Right forelimb (tissue), 1 donor: ENCODE measurements at regions not wholly inside any gene's neighbourhood (a gene's known extent, or its start where the extent isn't known, plus 50 kb on each side); places are given as distances from the start of the nearest gene placed in this dataset.
"Not testable (repeated sequence)": the region's sequence is repeated elsewhere in the genome, so short reads cannot be mapped to it uniquely, and the experiment has no call there.

Experiments used
- DNase-seq: peaks from one replicate; pipeline ENCODE4 v3.0.0-alpha.2; 2018

DNA sequence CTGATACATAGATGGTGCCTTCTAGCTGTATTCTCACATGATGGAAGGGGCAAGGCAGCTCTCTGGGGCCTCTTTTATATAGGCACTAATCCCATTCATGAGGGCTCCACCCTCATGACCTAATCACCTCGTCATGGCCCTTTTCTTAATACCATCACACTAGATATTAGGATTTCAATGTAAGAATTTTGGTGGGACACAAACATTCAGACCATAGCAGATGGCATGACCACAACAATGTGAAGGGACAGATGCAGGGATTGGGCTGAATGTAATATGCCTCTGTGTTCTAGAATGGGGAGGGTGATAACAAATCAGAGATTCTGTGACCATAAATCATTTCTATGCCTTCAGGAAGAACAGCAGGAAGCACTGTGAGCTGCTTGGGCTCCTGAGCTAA, 145.8 kb downstream of the LCA5 start:
- DNase-seq: no peak

DNA sequence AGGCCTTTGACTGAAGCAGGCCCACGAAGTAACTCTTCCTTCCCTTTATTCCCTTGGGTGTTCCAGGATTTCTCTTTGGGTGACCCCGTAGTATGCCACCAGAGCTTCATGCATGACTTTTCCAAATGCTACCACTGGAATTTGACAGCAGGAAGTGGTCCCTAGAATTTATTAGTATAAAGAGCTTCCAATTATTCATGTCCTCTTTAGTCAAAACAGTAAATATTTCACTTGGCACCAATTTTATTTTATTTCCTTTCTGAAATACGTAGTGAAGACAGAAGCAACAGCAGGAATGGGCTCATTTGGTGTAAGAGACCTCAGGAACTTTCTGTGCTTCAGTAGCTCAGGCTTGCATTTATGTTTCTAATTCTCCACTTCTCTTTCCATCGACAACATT, 151.3 kb downstream of the LCA5 start:
- DNase-seq: no peak

DNA sequence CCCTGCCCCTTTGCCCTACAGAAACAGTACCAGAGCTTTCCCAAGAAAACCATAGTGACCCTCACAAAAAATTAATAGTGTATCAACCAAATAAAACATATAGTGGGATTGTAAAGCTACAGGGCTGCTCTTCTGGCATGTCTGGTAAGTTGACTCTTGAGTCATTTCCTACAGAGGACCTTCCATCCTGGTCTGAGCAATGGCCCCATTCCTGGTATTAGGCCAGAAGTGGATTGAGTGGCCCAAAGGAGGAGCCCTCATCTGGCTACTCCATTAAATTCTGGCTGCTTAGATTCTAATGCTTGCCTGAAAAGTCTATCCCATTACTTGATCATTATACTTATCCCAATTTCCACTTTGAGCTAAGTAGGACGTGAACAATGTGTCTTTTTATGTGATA, 150.9 kb upstream of the HMGN3 start:
- no peak for DNase-seq

DNA sequence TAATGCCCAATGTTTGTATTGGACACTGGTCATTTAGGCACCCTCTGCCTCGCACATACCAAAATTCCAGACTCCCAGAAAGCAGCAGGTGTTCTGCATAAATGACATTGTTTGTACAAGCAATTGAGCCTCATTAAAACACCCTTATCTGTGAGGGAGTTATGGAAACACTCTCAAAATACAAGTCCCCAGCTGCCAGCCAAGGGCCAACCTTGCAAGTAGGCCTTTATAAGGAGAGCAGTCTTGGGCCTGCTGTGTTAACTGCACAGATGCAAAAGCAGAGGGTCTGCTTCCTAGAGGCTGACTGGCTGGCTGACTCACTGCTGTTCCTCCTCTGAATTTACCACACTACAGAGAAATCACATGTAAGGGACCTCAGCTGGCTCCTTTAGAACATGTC, 150.4 kb upstream of the HMGN3 start:
- no peak for DNase-seq

DNA sequence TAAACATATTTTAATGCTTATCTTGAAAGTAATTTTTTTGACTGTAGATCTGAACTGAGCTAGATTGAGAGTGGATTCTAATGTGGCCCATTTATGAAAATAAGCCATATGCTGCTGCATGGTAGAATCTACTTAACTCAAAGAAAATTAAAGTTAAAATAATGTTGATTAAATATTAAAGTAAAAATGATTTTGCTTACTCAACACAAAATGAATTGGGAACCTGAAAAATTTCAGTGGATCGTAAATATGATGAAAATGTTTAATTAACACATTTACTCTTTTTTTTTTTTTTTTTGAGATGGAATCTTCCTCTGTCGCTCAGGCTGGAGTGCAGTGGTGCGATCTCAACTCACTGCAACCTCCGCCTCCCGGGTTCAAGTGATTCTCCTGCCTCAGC, 144.5 kb upstream of the HMGN3 start:
- DNase-seq: no peak

DNA sequence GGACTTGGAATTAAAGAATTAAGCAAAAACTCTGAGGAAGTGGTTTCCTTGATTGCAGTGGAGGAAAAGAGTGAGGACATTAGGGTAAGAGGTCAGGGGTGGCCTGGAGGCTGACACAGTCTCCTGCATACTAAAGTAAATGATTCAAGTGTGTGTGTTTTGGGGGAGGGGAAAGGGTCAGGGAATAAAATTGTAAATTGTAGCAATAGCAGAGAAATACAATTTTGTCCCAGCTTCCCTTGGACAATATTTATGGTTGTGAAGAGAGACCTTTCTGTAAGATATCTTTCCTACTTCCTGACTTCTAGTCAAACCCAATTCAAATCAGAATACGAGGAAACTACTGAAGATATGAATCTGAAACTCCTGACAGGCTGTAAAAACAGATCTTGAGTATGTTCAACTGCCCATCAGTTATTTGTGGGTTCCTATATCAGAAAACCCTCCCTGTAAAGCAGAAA, 143.4 kb upstream of the HMGN3 start:
- DNase-seq: no peak

DNA sequence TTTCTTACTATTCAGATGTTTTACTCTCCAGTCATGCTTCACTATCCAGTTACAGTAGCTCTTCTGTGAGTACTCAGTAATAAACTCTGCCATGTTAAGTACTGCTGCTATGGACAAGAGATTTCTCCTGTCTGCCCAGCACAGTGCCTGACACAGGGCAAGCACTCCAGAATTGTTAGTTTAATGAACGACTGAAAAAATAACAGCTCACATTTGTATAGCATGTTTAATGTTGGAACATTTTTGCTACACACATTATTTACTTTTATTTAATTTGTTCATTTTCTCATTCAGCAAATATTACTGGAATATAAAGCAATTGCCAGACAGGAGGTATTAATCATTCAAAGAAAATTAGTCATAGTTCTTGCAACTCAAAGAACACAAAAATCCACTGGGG, 142.6 kb upstream of the HMGN3 start:
- no peak for DNase-seq

DNA sequence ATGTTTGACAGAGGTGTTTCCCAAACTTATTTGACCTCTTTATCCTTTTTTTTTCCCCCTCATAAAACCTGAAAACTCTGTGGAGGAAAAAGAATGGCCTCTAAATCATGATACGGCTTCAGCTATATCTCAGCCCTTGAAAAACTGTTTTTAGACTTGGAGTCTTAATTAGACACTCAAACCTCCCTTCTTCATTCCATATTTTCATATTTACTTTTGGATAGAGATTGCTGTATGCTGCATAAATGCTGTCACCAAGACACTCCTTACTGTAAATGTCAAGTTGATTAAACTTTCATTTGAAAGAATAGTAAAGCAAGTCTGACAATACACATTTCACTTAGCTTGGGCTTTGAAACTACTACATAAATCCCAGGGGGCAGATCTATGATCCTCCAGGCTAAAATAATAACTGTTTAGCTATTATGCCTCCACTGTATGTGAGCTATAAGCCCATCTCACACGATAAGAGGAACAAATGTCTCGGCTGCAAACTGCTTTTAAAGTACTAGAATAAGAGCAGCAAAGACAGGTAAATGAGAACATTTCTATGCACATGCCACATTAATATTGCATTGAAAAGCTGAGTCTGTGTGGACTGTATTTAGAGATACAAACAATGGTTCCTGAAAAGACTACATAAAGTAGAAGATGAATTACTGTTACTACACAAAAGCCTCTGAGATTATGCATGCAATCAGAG, 141.3 kb upstream of the HMGN3 start:
- no peak for DNase-seq

DNA sequence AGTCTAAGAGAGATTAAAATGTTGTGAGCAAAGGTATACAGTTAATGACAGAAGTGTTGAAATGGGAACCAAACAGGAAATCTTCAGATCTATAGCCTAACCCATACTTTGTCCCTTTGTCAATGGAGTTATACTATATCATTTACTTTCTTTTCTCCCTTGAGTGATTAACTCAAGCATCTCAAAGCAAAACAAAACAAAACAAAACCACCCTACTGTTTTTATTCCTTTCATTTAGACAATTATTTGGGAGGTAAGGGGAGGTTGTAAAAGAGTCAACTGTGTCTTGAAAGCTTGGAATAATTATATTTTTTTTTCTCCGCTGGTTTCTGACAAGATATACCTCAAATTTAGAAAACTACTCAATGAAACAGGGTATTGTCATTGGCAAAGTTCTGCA, 139.8 kb upstream of the HMGN3 start:
- no peak for DNase-seq

DNA sequence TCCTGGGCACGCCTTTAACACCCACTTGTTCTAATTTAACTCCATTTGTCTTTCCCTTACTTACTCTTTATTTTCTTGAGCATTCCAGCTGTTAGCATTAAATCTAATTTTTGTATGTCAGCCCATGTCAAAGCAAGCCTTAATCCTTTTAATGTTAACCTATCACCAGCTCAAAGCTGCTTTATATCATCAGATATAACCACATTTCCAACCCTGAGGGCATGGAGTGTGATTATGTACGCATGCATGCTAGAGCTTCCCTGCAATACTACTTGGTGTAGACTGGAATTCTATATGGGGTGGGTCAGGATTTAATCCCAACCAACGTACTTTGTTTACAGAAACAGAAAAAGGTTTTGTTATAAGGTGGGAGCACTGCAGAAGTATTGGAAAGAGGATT, 139.4 kb upstream of the HMGN3 start:
- DNase-seq: no peak

DNA sequence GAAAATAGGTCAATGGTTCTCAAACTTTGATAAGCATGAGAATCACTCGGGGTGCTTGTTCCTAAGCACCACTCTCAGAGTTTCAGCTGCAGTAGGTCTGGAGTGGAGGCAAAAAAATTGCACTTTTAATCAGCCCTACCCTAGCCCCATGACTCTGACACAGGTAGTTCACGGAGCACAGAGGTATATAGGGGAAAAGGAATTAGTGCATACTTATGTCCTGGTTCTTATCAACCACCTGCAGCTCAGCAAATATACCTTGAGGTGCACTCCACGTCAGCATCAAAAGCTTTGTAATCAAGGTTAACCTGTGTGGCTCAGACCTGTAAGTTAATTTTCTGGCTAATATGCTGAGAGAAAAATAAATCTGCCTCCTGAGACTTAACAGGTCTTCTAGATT, 138.8 kb upstream of the HMGN3 start:
- DNase-seq: no peak

DNA sequence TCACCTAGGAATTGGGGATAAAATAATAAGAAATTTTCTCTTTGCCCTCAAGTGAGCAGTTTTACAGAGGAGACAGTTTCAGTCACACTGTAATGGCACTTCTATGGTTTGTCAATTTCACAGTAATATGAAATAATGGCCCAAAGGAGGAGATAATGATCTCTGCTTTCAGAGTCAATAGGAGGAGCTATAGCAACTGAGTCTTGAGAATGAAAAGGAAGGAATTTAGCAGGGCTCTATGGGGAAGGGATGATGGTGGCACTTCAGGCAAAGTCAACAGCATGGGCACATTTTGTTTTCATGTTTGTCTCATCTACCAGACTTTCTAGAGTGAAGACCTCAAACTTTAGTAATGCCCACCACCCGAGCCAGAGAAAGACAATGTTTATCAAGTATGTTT, 138.3 kb upstream of the HMGN3 start:
- no peak for DNase-seq

DNA sequence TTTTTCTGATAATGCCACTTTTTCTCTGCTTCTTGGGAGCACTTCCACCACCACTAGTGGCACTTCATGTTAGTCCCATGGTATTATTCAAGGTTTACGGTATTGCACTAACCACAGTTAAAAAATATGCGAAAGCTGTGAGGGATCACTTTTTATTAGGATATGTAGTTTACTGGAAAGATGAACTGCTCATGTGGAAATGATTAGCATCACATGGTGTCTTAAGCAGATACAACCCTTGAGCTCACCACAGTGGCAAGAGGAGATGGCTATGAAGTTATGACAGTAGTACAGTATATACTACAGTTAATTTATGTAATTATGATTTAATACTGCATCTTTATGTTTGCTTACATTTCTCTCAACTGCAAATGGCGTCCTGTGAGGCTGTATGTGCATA, 134.5 kb upstream of the HMGN3 start:
- DNase-seq: no peak

DNA sequence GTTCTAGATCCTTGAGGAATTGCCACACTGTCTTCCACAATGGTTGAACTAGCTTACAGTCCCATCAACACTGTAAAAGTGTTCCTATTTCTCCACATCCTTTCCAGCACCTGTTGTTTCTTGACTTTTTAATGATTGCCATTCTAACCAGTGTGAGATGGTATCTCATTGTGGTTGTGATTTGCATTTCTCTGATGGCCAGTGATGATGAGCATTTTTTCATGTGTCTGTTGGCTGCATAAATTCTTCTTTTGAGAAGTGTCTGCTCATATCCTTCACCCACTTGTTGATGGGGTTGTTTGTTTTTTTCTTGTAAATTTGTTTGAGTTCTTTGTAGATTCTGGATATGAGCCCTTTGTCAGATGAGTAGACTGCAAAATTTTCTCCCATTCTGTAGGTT, 129.0 kb upstream of the HMGN3 start:
- DNase-seq: not testable (repeated sequence)

DNA sequence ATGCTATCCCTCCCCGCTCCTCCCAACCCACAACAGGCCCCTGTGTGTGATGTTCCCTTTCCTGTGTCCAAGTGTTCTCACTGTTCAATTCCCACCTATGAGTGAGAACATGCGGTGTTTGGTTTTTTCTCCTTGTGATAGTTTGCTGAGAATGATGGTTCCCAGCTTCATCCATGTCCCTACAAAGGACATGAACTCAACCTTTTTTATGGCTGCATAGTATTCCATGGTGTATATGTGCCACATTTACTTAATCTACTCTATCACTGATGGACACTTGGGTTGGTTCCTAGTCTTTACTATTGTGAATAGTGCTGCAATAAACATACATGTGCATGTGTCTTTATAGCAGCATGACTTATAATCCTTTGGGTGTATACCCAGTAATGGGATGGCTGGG, 126.6 kb upstream of the HMGN3 start:
- not testable (repeated sequence) for DNase-seq

DNA sequence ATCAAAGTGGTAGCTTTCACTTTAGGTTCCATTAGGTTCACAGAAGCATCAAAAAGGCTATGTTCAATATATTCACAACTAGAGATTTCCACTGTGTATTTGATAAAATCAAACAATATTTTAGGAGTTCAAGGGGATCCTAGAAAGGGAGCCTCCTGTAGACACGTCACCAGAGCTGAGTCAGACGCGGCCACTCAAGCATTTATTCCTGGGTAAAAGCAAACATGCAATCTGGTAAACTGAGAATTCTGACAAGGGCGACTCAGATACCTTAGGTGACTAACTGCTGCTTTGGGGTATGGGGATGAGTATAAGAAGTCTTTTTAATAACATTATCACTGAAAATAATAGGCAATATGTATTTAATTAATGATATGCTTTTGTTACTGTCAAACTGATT, 118.7 kb upstream of the HMGN3 start:
- no peak for DNase-seq

DNA sequence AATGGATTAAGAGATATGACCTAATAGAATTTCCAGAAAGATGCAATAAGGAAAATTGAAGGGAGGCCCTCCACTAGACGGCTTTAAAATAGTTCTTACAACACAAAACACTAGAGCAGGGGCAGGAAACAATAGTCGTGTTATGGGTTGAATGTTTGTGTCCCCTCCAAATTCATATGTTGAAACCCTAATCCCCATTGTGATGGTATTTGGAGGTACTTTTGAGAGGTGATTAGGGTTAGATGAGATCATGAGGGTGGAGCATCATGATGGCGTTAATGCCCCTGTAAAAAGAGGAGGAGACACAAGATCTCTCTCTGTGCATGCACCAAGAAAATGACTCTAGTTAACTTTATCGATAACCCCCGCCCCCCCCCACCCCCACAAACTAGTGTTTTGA, 104.0 kb upstream of the HMGN3 start:
- DNase-seq: no peak

DNA sequence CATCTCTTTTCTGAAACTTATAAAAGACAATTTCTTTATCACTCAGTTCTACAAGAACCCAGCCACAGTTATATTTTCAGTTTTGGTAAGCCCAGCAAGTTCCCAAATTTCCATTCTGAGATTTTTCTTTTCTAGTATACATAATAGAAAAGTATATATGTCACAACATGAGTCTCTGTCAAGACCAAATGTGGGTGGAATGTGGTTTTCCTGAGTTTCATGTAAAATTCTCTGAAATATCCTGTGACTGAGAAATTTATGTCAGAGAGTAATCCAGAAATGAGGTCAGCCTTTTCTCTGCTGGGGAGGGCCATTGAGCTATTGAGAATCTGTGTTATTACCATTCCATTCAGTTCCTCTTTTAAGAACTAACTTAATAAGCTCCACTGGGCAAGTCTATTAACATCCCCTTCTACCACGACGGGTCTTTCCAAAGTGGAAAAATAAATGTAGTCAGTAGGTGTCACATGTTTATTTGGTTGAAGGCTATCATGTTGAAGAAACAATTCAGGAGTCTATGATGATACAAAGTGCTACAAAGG, 100.7 kb upstream of the HMGN3 start:
- no peak for DNase-seq

DNA sequence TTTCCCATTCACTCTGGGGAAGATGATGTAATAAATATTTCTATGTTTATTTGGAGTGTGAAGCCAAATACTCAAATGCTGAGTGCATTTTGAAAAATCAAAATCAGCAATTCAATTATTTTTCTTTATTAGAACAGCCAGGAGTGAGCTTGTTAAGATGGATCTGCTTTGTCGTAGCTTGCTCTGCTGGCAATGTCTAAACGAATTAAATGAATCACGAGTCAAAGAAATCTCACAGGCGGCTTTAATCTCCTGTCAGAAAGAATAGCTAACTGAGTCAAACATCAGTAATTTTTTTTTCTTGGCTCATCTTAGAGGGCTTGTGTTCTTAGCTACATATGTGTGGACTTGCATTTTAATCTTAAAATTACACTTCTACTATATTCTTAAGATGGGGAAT, 100.2 kb upstream of the HMGN3 start:
- DNase-seq: no peak

DNA sequence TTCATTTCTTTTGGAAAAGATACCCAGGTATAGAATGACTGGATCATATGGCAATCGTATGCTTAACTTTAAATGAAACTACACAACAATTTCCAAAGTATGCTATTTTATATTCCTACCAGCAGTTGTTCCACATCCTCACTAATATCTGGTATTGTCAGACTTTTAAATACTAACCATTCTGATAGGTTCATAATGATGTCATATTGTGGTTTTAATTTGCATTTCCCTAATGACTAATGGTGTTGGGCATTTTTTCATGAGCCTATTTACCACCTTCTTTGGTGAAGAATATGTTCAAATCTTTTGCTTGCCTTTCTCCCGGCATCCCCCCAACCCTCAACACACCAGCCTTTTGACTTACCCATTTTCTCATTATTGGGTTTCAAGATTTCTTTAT, 96.2 kb upstream of the HMGN3 start:
- DNase-seq: no peak

DNA sequence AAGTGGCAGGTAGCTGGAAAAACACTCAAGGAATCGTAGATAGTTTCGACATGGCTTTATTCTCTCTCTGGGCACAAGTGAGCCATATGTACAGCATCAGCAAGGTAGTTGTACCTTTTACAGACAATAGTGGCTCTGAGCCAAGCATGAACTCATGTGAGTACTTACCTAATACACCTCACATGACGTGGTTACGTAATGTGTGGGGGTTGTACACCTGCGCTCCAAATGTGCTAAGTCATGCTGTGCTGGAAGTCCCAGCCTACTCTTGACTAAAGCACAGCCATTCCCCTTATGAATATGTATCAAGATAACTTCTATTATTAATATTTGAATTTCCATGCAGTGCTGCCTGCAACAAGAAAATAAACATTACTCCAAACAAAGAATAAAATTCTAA, 78.8 kb upstream of the HMGN3 start:
- no peak for DNase-seq

DNA sequence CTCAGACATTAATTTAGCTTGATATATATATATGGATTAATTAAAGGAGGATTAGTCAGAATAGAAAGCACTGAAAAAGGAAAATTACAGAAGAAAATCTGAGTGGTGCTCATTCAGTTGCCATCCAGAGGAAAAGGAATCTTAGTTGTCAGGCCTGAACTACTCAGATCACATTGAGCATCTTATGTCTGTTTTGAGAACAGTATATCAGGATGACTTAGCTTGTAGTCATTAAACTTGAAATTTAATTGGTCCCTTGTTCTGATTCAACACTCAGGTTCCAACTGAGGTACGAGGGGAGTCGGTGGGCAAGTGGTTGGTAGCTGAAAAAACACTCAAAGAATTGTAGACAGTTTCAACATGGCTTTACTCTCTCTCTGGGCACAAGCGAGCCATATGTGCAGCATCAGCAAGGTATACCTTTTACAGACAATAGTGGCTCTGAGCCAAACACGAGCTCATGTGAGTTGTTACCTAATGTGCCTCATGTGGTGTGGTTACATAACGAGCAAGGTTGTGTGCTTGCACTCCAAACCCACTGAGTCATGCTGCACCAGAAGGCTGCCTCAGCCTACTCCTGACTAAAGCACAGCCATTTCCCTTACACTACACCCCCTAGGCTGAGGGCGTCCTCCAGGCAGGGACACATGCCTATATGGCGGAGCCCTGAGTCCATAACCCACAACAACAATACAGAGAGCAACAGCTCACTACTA, 73.0 kb upstream of the HMGN3 start:
- DNase-seq: no peak

DNA sequence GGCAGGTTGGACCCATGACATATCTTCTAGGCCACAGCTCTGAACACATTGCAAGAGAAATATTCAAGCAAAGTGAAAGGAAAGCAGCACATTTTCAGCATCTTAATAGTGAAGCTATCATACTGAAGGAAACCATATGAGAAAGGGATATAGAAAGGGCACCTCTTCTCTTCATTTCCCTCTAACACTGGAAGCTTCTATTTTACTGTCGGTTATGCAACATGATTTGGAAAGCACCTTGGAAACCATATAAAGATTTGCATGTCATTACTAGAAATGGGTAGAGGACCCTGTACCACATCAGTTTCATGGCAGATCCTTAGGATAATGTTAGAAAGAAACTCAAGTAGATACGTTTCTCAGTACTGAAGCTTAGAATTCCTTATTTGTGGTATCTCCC, 70.5 kb upstream of the HMGN3 start:
- no peak for DNase-seq

DNA sequence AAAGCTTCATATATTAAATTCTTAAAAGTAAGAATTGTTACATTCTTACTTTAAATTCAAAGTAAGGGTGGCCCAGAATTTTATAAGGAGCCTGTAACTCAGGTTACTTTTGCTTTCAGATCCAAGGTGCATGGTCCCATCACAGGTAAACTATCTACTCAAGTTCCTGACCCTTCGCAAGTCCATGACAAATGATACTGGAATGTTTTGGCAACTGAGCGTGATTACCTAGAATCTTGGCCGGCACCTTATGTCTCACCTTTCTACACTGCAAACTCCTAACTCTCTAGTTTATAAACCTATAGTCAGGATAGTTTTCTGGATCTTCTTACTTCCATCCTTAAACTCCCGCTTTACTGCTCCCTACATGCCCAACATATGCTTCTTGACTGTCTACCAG, 67.9 kb upstream of the HMGN3 start:
- no peak for DNase-seq

DNA sequence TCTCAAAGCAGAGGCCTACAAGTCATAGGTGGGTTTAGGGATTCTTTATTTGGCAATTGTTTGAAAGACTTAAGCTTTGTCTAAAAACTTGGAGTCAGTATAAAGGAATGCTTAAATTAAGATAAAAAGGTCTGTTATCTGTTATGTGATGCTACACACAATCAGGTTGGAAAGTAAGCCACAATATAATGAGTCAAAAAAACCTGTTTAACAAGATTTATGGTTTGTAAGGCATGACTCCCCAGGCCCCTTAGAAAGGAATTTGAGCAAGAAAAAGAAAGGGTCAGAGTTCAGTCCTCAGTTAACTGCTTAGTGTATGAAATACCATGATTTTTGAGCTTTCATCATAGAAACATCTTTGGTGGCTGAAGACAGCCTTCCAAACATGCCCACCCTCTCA, 66.8 kb upstream of the HMGN3 start:
- DNase-seq: no peak
